GM12892 (cell line): ENCODE measurements at regions not wholly inside any gene's neighbourhood (a gene's known extent, or its start where the extent isn't known, plus 50 kb on each side); places are given as distances from the start of the nearest gene placed in this dataset.

Source experiments
- POLR2A ChIP-seq: IDR thresholded peaks from 2 replicates; pipeline ENCODE4 v1.6.1; 2011; ENCODE audit warnings: low read depth, low read length, control low read depth
- POLR2AphosphoS5 ChIP-seq: IDR thresholded peaks from 2 replicates; pipeline ENCODE4 v1.6.1; 2011; ENCODE audit warnings: low read depth, low read length, control low read depth
- TAF1 ChIP-seq: IDR thresholded peaks from 2 replicates; pipeline ENCODE4 v1.6.1; 2011; ENCODE audit warnings: low read depth, mild to moderate bottlenecking, control low read depth, low read length, borderline replicate concordance

- TF ChIP-seq POLR2A: no peak
- TF ChIP-seq POLR2AphosphoS5: no peak
- no peak for TF ChIP-seq TAF1
Observed at GRCh38 chr11:116649268-116649667, 123.5 kb downstream of the BUD13 start.
